A673 (cell line): ENCODE measurements at regions not wholly inside any gene's neighbourhood (a gene's known extent, or its start where the extent isn't known, plus 50 kb on each side); places are given as distances from the start of the nearest gene placed in this dataset.

ENCODE experiments used
- CTCF ChIP-seq: fragments of 300-800, 200-600 bp; sonication (generic); conservative IDR thresholded peaks from 2 replicates; pipeline ENCODE4 v1.5.1; 2017; ENCODE audit warnings: low read depth, mild to moderate bottlenecking, antibody characterized with exemption, low read length, moderate library complexity, mixed read lengths
- EZH2 ChIP-seq: fragments of 200-600 bp; sonication (generic); IDR thresholded peaks from 2 replicates; pipeline ENCODE4 v1.6.1; 2017; ENCODE audit warnings: borderline replicate concordance, low read depth, mild to moderate bottlenecking, mixed read lengths, antibody characterized with exemption, low read length; ENCODE audit not compliant: poor library complexity, severe bottlenecking

- TF ChIP-seq CTCF (no peak), EZH2 (no peak)
Observed at GRCh38 chr2:18845854-18846445, 256.6 kb upstream of the NT5C1B start.
